ENCODE measurements at regions not wholly inside any gene's neighbourhood (a gene's known extent, or its start where the extent isn't known, plus 50 kb on each side); places are given as distances from the start of the nearest gene placed in this dataset.

- no peak overlapping the region for H3K27ac Mint-ChIP-seq (ENCODE audit: unreplicated experiment)
- no peaks in the 10 kb centered on the region for H3K36me3 Mint-ChIP-seq (ENCODE audit: low read depth)
- TF ChIP-seq CTCF (conservative IDR thresholded peaks at IDR 0.05): no peak
- H3K4me1 Mint-ChIP-seq: peaks cover 27% of the 10 kb centered on the region
- DNase-seq (ENCODE audit: low read depth, low spot score): no peak
- no peaks in the 10 kb centered on the region for H3K27me3 Mint-ChIP-seq (ENCODE audit: low read depth)
- H3K4me3 Mint-ChIP-seq: no peak overlapping the region
- no peaks in the 10 kb centered on the region for H3K9me3 Mint-ChIP-seq
Observed at GRCh38 chr6:98578016-98578415, 256.4 kb upstream of the POU3F2 start.

GRCh38 chr6:98579079-98579478 is 255.3 kb upstream of the POU3F2 start:
- Mint-ChIP-seq H3K9me3 (no peaks in the 10 kb centered on the region), H3K4me3 (no peak overlapping the region), H3K4me1 (peaks cover 26% of the 10 kb centered on the region), H3K27me3 (ENCODE audit: low read depth) (no peaks in the 10 kb centered on the region), H3K27ac (ENCODE audit: unreplicated experiment) (no peak overlapping the region), H3K36me3 (ENCODE audit: low read depth) (no peaks in the 10 kb centered on the region)
- TF ChIP-seq CTCF (conservative IDR thresholded peaks at IDR 0.05): no peak
- DNase-seq (ENCODE audit: low read depth, low spot score): no peak

GRCh38 chr6:98579941-98580340 is 254.4 kb upstream of the POU3F2 start:
- H3K27me3 Mint-ChIP-seq (ENCODE audit: low read depth): no peaks in the 10 kb centered on the region

GRCh38 chr6:98581705-98582104 is 252.7 kb upstream of the POU3F2 start:
- Mint-ChIP-seq H3K4me3 (no peak overlapping the region), H3K9me3 (no peaks in the 10 kb centered on the region), H3K4me1 (peaks cover 8% of the 10 kb centered on the region), H3K27ac (ENCODE audit: unreplicated experiment) (no peak overlapping the region), H3K36me3 (ENCODE audit: low read depth) (no peaks in the 10 kb centered on the region), H3K27me3 (ENCODE audit: low read depth) (no peaks in the 10 kb centered on the region)
- DNase-seq (ENCODE audit: low read depth, low spot score): no peak
- TF ChIP-seq CTCF (conservative IDR thresholded peaks at IDR 0.05): no peak

More at GRCh38 chr6:98579941-98580340, 254.4 kb upstream of the POU3F2 start:
- Mint-ChIP-seq H3K4me3 (no peak overlapping the region), H3K36me3 (ENCODE audit: low read depth) (no peaks in the 10 kb centered on the region), H3K9me3 (no peaks in the 10 kb centered on the region), H3K4me1 (peaks cover 17% of the 10 kb centered on the region), H3K27ac (ENCODE audit: unreplicated experiment) (no peak overlapping the region)
- no peak for DNase-seq (ENCODE audit: low read depth, low spot score)
- TF ChIP-seq CTCF (conservative IDR thresholded peaks at IDR 0.05): no peak

GRCh38 chr6:98583506-98583905 is 250.9 kb upstream of the POU3F2 start:
- no peak overlapping the region for H3K27ac Mint-ChIP-seq (ENCODE audit: unreplicated experiment)

More at GRCh38 chr6:98583506-98583905, 250.9 kb upstream of the POU3F2 start:
- Mint-ChIP-seq H3K36me3 (ENCODE audit: low read depth) (no peaks in the 10 kb centered on the region), H3K4me1 (no peaks in the 10 kb centered on the region), H3K4me3 (no peak overlapping the region), H3K27me3 (ENCODE audit: low read depth) (no peaks in the 10 kb centered on the region), H3K9me3 (no peaks in the 10 kb centered on the region)
- DNase-seq (ENCODE audit: low read depth, low spot score): no peak
- no peak for TF ChIP-seq CTCF (conservative IDR thresholded peaks at IDR 0.05)
